H9 (cell line): ENCODE measurements at regions not wholly inside any gene's neighbourhood (a gene's known extent, or its start where the extent isn't known, plus 50 kb on each side); places are given as distances from the start of the nearest gene placed in this dataset.

Experiments
- DNase-seq: peaks from one replicate; pipeline ENCODE4 v3.0.0-alpha.2; 2017
- H2AFZ ChIP-seq: one replicate; pipeline ENCODE4 v1.6.1; 2013; ENCODE audit warnings: mild to moderate bottlenecking, low read length, control low read depth, moderate library complexity
- H2AK5ac ChIP-seq: 2 replicates; pipeline ENCODE4 v1.6.1; 2013; ENCODE audit warnings: low read length, control low read depth, mixed read lengths; ENCODE audit not compliant: insufficient read length
- H2BK120ac ChIP-seq: one replicate; pipeline ENCODE4 v1.6.1; 2013; ENCODE audit warnings: low read depth, mild to moderate bottlenecking, low read length, control low read depth, inconsistent platforms; ENCODE audit not compliant: poor library complexity, severe bottlenecking
- H2BK12ac ChIP-seq: 2 replicates; pipeline ENCODE4 v1.6.1; 2013; ENCODE audit warnings: low read length, control low read depth, mixed read lengths, low read depth; ENCODE audit not compliant: insufficient read length
- H2BK15ac ChIP-seq: 2 replicates; pipeline ENCODE4 v1.6.1; 2013; ENCODE audit warnings: low read depth, low read length, control low read depth
- H2BK20ac ChIP-seq: one replicate; pipeline ENCODE4 v1.6.1; 2013; ENCODE audit warnings: low read depth, mild to moderate bottlenecking, low read length, control low read depth, inconsistent platforms; ENCODE audit not compliant: poor library complexity, severe bottlenecking
- H2BK5ac ChIP-seq: 2 replicates; pipeline ENCODE4 v1.6.1; 2013; ENCODE audit warnings: low read length, control low read depth, mixed read lengths; ENCODE audit not compliant: insufficient read length
- H3K14ac ChIP-seq: 2 replicates; pipeline ENCODE4 v1.6.1; 2013; ENCODE audit warnings: low read length, control low read depth; ENCODE audit not compliant: insufficient read depth
- H3K18ac ChIP-seq: 2 replicates; pipeline ENCODE4 v1.6.1; 2013; ENCODE audit warnings: low read depth, mild to moderate bottlenecking, mixed read lengths, low read length, control low read depth; ENCODE audit not compliant: insufficient read length
- H3K23ac ChIP-seq: 2 replicates; pipeline ENCODE4 v1.6.1; 2013; ENCODE audit warnings: low read length, control low read depth, mixed read lengths, low read depth; ENCODE audit not compliant: insufficient read length
- H3K23me2 ChIP-seq: 2 replicates; pipeline ENCODE4 v1.6.1; 2013; ENCODE audit warnings: low read depth, mild to moderate bottlenecking, mixed read lengths, low read length, control low read depth; ENCODE audit not compliant: insufficient read length, poor library complexity, severe bottlenecking
- H3K27ac ChIP-seq: 2 replicates; pipeline ENCODE4 v1.5.1; 2013; ENCODE audit warnings: low read length, control low read depth, mixed read lengths, low read depth; ENCODE audit not compliant: insufficient read length
- H3K27me3 ChIP-seq: 2 replicates; pipeline ENCODE4 v1.6.1; 2013; ENCODE audit warnings: low read length, control low read depth, inconsistent platforms; ENCODE audit not compliant: insufficient read depth
- H3K4ac ChIP-seq: 2 replicates; pipeline ENCODE4 v1.6.1; 2013; ENCODE audit warnings: low read depth, mild to moderate bottlenecking, control low read depth, inconsistent platforms, low read length, moderate library complexity
- H3K4me1 ChIP-seq: 2 replicates; pipeline ENCODE4 v1.6.1; 2013; ENCODE audit warnings: low read length, control low read depth, inconsistent platforms; ENCODE audit not compliant: insufficient read depth
- H3K4me2 ChIP-seq: 2 replicates; pipeline ENCODE4 v1.6.1; 2013; ENCODE audit warnings: low read length, control low read depth, mixed read lengths; ENCODE audit not compliant: insufficient read length, insufficient read depth
- H3K56ac ChIP-seq: 2 replicates; pipeline ENCODE4 v1.6.1; 2013; ENCODE audit warnings: low read depth, mild to moderate bottlenecking, mixed read lengths, low read length, control low read depth; ENCODE audit not compliant: insufficient read length
- H3K79me1 ChIP-seq: 2 replicates; pipeline ENCODE4 v1.6.1; 2013; ENCODE audit warnings: low read depth, mild to moderate bottlenecking, moderate library complexity, low read length, control low read depth, inconsistent platforms; ENCODE audit not compliant: insufficient read depth, poor library complexity, severe bottlenecking
- H3K79me2 ChIP-seq: 2 replicates; pipeline ENCODE4 v1.6.1; 2013; ENCODE audit warnings: low read length, control low read depth, inconsistent platforms; ENCODE audit not compliant: insufficient read depth
- H3K9ac ChIP-seq: 2 replicates; pipeline ENCODE4 v1.6.1; 2013; ENCODE audit warnings: low read length, control low read depth, mixed read lengths; ENCODE audit not compliant: insufficient read length; ENCODE audit errors: extremely low read depth
- H3K9me3 ChIP-seq: one replicate; pipeline ENCODE4 v1.6.1; 2013; ENCODE audit warnings: low read depth, low read length, inconsistent platforms; ENCODE audit not compliant: control insufficient read depth
- H3T11ph ChIP-seq: one replicate; pipeline ENCODE4 v1.6.1; 2013; ENCODE audit warnings: mild to moderate bottlenecking, low read length, control low read depth, inconsistent platforms
- H4K20me1 ChIP-seq: one replicate; pipeline ENCODE4 v1.6.1; 2013; ENCODE audit not compliant: control insufficient read depth, insufficient read length, insufficient read depth
- H4K5ac ChIP-seq: 2 replicates; pipeline ENCODE4 v1.6.1; 2013; ENCODE audit warnings: low read depth, mild to moderate bottlenecking, mixed read lengths, low read length, control low read depth; ENCODE audit not compliant: insufficient read length
- H4K8ac ChIP-seq: replicated peaks from 2 replicates; pipeline ENCODE4 v1.6.1; 2013; ENCODE audit warnings: low read length, control low read depth, mixed read lengths, low read depth; ENCODE audit not compliant: insufficient read length
- H4K91ac ChIP-seq: 2 replicates; pipeline ENCODE4 v1.6.1; 2013; ENCODE audit warnings: low read depth, mild to moderate bottlenecking, moderate library complexity, mixed read lengths, low read length, control low read depth; ENCODE audit not compliant: insufficient read length
- H3K27ac Mint-ChIP-seq, 3 experiments: 2 replicates in 2 of 3; 3 replicates in 1 of 3; pipeline ENCODE4 v1.8.0; 2020 to 2021; ENCODE audit warnings: mixed read lengths in 3 of 3, mild to moderate bottlenecking in 1 of 3, moderate library complexity in 1 of 3
- H3K27me3 Mint-ChIP-seq: 2 replicates; pipeline ENCODE4 v1.8.0; 2021; ENCODE audit warnings: low read depth, mild to moderate bottlenecking, moderate library complexity, mixed read lengths
- H3K36me3 Mint-ChIP-seq, 3 experiments: 2 replicates in 2 of 3; 3 replicates in 1 of 3; pipeline ENCODE4 v1.8.0; 2020 to 2021; ENCODE audit warnings: low read depth in 3 of 3, mixed read lengths in 3 of 3; ENCODE audit not compliant: insufficient read depth in 1 of 3
- H3K4me1 Mint-ChIP-seq, 2 experiments: 2 replicates each; pipeline ENCODE4 v1.8.0; 2020; ENCODE audit warnings: mixed read lengths in 2 of 2
- H3K4me3 Mint-ChIP-seq, 2 experiments: 2 replicates in 1 of 2; 3 replicates in 1 of 2; pipeline ENCODE4 v1.8.0; 2020 to 2021; ENCODE audit warnings: mild to moderate bottlenecking in 2 of 2, mixed read lengths in 2 of 2, moderate library complexity in 1 of 2
- H3K9me3 Mint-ChIP-seq, 2 experiments: 2 replicates in 1 of 2; 3 replicates in 1 of 2; pipeline ENCODE4 v1.8.0; 2020; ENCODE audit warnings: mild to moderate bottlenecking in 2 of 2, mixed read lengths in 2 of 2, moderate library complexity in 1 of 2
- TF ChIP-seq, protein P1 (sequence below): fragments of 200-600 bp; sonication (generic); conservative IDR thresholded peaks from 3 replicates; pipeline ENCODE4 v1.8.0; 2021; ENCODE audit warnings: antibody characterized with exemption, mild to moderate bottlenecking

DNA sequence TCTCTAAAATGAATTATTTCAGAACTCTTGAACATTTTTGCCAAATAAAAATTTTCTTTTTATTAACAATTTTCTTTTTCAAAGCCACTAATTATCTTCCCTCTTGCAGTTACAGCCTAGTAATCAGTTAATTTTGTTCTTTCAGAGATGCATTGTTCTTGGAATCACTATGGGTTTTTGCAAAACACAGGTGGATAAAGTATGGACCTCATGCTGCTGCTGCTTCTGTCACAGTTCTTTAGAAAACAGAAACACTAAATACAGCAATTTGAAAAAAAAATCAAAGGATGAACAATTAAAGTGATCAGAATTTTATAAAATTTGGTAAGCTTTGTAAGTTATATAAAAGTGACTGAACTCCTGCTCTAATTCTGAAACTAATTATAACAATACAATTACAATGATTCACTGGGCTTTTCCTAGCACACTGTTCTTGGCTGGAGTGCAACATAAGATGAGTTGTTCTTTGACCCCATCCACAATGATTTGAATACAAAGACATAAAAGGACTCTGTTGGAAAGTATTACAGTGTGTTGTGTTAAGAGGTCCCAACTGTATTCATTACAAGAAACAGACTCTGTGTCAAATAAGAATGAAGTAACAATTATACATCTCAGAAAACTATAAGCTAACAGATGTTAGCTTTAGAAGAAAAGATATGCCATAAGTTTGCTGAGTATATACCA lies 59.4 kb upstream of the GK2 start:
- Histone ChIP-seq H4K5ac (no peak overlapping the region), H2AK5ac (no peak overlapping the region), H3K9ac (no peak overlapping the region), H3K4me2 (no peak overlapping the region), H3K56ac (no peak overlapping the region), H3K79me2 (no peaks in the 10 kb centered on the region), H3K4me1 (no peaks in the 10 kb centered on the region), H4K91ac (no peak overlapping the region), H3K4ac (no peak overlapping the region), H4K20me1 (no peaks in the 10 kb centered on the region), H3K23me2 (no peaks in the 10 kb centered on the region), H3K14ac (no peak overlapping the region), H3T11ph (no peak overlapping the region), H4K8ac (no peak overlapping the region), H2BK5ac (no peak overlapping the region), H3K18ac (no peak overlapping the region), H3K79me1 (no peaks in the 10 kb centered on the region), H2AFZ (no peak overlapping the region), H2BK12ac (no peak overlapping the region), H2BK20ac (no peak overlapping the region), H3K27ac (no peak overlapping the region), H3K9me3 (no peaks in the 10 kb centered on the region), H3K23ac (no peak overlapping the region), H2BK15ac (no peak overlapping the region), H3K27me3 (no peaks in the 10 kb centered on the region), H2BK120ac (no peak overlapping the region)
- TF ChIP-seq, protein P1, sequence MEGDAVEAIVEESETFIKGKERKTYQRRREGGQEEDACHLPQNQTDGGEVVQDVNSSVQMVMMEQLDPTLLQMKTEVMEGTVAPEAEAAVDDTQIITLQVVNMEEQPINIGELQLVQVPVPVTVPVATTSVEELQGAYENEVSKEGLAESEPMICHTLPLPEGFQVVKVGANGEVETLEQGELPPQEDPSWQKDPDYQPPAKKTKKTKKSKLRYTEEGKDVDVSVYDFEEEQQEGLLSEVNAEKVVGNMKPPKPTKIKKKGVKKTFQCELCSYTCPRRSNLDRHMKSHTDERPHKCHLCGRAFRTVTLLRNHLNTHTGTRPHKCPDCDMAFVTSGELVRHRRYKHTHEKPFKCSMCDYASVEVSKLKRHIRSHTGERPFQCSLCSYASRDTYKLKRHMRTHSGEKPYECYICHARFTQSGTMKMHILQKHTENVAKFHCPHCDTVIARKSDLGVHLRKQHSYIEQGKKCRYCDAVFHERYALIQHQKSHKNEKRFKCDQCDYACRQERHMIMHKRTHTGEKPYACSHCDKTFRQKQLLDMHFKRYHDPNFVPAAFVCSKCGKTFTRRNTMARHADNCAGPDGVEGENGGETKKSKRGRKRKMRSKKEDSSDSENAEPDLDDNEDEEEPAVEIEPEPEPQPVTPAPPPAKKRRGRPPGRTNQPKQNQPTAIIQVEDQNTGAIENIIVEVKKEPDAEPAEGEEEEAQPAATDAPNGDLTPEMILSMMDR = no peak
- H3K27me3 Mint-ChIP-seq = no peaks in the 10 kb centered on the region
- no peaks in the 10 kb centered on the region for H3K9me3 Mint-ChIP-seq
- no peak overlapping the region for H3K4me3 Mint-ChIP-seq
- no peak for DNase-seq
- H3K36me3 Mint-ChIP-seq = no peaks in the 10 kb centered on the region
- H3K27ac Mint-ChIP-seq = no peak overlapping the region
- peaks cover 2 to 13% of the 10 kb centered on the region in 2 experiments for H3K4me1 Mint-ChIP-seq
